Large intestine (tissue), 3 donors: ENCODE measurements at regions not wholly inside any gene's neighbourhood (a gene's known extent, or its start where the extent isn't known, plus 50 kb on each side); places are given as distances from the start of the nearest gene placed in this dataset.
A peak's percentile ranks its signal among the peaks of the same experiment; 100 is the strongest.

ENCODE experiments used
- DNase-seq, 2 donors: peaks; one replicate each; pipeline versions ENCODE4 v3.0.0 to v3.0.0-alpha.2; 2013
- H3K27ac ChIP-seq: one replicate; pipeline ENCODE4 v1.5.1; 2013; ENCODE audit warnings: low read length
- H3K27me3 ChIP-seq: 2 replicates; pipeline ENCODE4 v1.6.1; 2013; ENCODE audit warnings: low read length; ENCODE audit not compliant: control insufficient read depth, insufficient read depth
- H3K36me3 ChIP-seq: 2 replicates; pipeline ENCODE4 v1.6.1; 2013; ENCODE audit warnings: low read length; ENCODE audit not compliant: control insufficient read depth, insufficient read depth
- H3K4me1 ChIP-seq: one replicate; pipeline ENCODE4 v1.6.1; 2013; ENCODE audit warnings: low read length; ENCODE audit not compliant: control insufficient read depth, insufficient read depth
- H3K4me3 ChIP-seq: one replicate; pipeline ENCODE4 v1.5.1; 2013; ENCODE audit warnings: low read length
- H3K9me3 ChIP-seq: one replicate; pipeline ENCODE4 v1.6.1; 2013; ENCODE audit warnings: mild to moderate bottlenecking, low read depth, low read length, moderate library complexity; ENCODE audit not compliant: control insufficient read depth
- WGBS: methylation state at CpG from one replicate; pipeline ENCODE4 v1.1.5; 2013; ENCODE audit warnings: low lambda C conversion rate; ENCODE audit not compliant: insufficient coverage; 5-methylcytosine and 5-hydroxymethylcytosine counted together

GRCh38 chrX:42415636-42416035 is 362.3 kb downstream of the PPP1R2C start:
- Histone ChIP-seq H3K4me1 (peaks cover 4% of the 10 kb centered on the region), H3K9me3 (no peaks in the 10 kb centered on the region), H3K4me3 (no peak overlapping the region), H3K27ac (no peak overlapping the region), H3K36me3 (no peaks in the 10 kb centered on the region), H3K27me3 (no peaks in the 10 kb centered on the region)
- DNase-seq = no peak
- 100% methylated on average over 1 of the region's 2 CpGs for WGBS

GRCh38 chrX:42414057-42414456 is 363.9 kb downstream of the PPP1R2C start:
- Histone ChIP-seq H3K9me3 (no peaks in the 10 kb centered on the region), H3K27ac (no peak overlapping the region), H3K27me3 (no peaks in the 10 kb centered on the region), H3K4me1 (no peaks in the 10 kb centered on the region), H3K4me3 (no peak overlapping the region), H3K36me3 (no peaks in the 10 kb centered on the region)
- no CpG with 5 or more reads among the region's 5 CpGs for WGBS
- no peak for DNase-seq

- Histone ChIP-seq H3K9me3 (no peaks in the 10 kb centered on the region), H3K27ac (no peak overlapping the region), H3K27me3 (no peaks in the 10 kb centered on the region), H3K4me3 (no peak overlapping the region), H3K4me1 (no peaks in the 10 kb centered on the region), H3K36me3 (no peaks in the 10 kb centered on the region)
- no peak for DNase-seq
- WGBS = 80% methylated on average over 1 of the region's 2 CpGs
These were observed 378.3 kb downstream of the PPP1R2C start for GRCh38 chrX:42399632-42400024.

GRCh38 chrX:42398967-42399631 is 378.9 kb downstream of the PPP1R2C start:
- Histone ChIP-seq H3K27ac (no peak overlapping the region), H3K4me3 (no peak overlapping the region), H3K27me3 (no peaks in the 10 kb centered on the region), H3K9me3 (no peaks in the 10 kb centered on the region), H3K4me1 (no peaks in the 10 kb centered on the region), H3K36me3 (no peaks in the 10 kb centered on the region)
- WGBS = 40% methylated on average over 1 of the region's 8 CpGs
- DNase-seq = no peak

- Histone ChIP-seq H3K27ac (no peak overlapping the region), H3K9me3 (no peaks in the 10 kb centered on the region), H3K4me3 (no peak overlapping the region), H3K36me3 (no peaks in the 10 kb centered on the region), H3K27me3 (no peaks in the 10 kb centered on the region), H3K4me1 (no peaks in the 10 kb centered on the region)
- no CpG with 5 or more reads among the region's 4 CpGs for WGBS
- no peak for DNase-seq
These were observed 381.8 kb downstream of the PPP1R2C start for GRCh38 chrX:42396136-42396535.

- Histone ChIP-seq H3K4me3 (no peak overlapping the region), H3K4me1 (no peaks in the 10 kb centered on the region), H3K27me3 (no peaks in the 10 kb centered on the region), H3K36me3 (no peaks in the 10 kb centered on the region), H3K27ac (no peak overlapping the region), H3K9me3 (no peaks in the 10 kb centered on the region)
- WGBS = no CpG with 5 or more reads among the region's 1 CpG
- no peak for DNase-seq
These were observed 385.1 kb downstream of the PPP1R2C start for GRCh38 chrX:42392846-42393245.

GRCh38 chrX:42386681-42387080 is 391.3 kb downstream of the PPP1R2C start:
- no peak for DNase-seq
- Histone ChIP-seq H3K36me3 (no peaks in the 10 kb centered on the region), H3K27ac (no peak overlapping the region), H3K9me3 (no peaks in the 10 kb centered on the region), H3K4me1 (no peaks in the 10 kb centered on the region), H3K27me3 (no peaks in the 10 kb centered on the region), H3K4me3 (no peak overlapping the region)
- WGBS = no CpG with 5 or more reads among the region's 2 CpGs

GRCh38 chrX:42385730-42386129 is 392.2 kb downstream of the PPP1R2C start:
- no peaks in the 10 kb centered on the region for H3K27me3 ChIP-seq
- no peak overlapping the region for H3K4me3 ChIP-seq
- no peak overlapping the region for H3K27ac ChIP-seq
- H3K36me3 ChIP-seq = no peaks in the 10 kb centered on the region
- no peaks in the 10 kb centered on the region for H3K4me1 ChIP-seq
- WGBS = no CpG with 5 or more reads among the region's 2 CpGs
- DNase-seq = no peak
- no peaks in the 10 kb centered on the region for H3K9me3 ChIP-seq

- DNase-seq = no peak
- Histone ChIP-seq H3K9me3 (no peaks in the 10 kb centered on the region), H3K27ac (no peak overlapping the region), H3K4me3 (no peak overlapping the region), H3K36me3 (no peaks in the 10 kb centered on the region), H3K27me3 (no peaks in the 10 kb centered on the region), H3K4me1 (no peaks in the 10 kb centered on the region)
- no CpG with 5 or more reads among the region's 1 CpG for WGBS
These were observed 393.0 kb downstream of the PPP1R2C start for GRCh38 chrX:42384956-42385355.

GRCh38 chrX:42378857-42379256 is 399.1 kb downstream of the PPP1R2C start:
- Histone ChIP-seq H3K27me3 (no peaks in the 10 kb centered on the region), H3K27ac (no peak overlapping the region), H3K4me1 (peaks cover 15% of the 10 kb centered on the region), H3K36me3 (no peaks in the 10 kb centered on the region), H3K4me3 (no peak overlapping the region), H3K9me3 (no peaks in the 10 kb centered on the region)
- DNase-seq = peak in 1 of 2 donors; percentile 15
- no CpG with 5 or more reads among the region's 1 CpG for WGBS

GRCh38 chrX:42375086-42375485 is 402.9 kb downstream of the PPP1R2C start:
- Histone ChIP-seq H3K36me3 (no peaks in the 10 kb centered on the region), H3K9me3 (no peaks in the 10 kb centered on the region), H3K4me3 (no peak overlapping the region), H3K4me1 (peaks cover 15% of the 10 kb centered on the region), H3K27ac (peak overlapping the region; percentile 75), H3K27me3 (no peaks in the 10 kb centered on the region)
- no CpG with 5 or more reads among the region's 7 CpGs for WGBS
- peak; percentile 23 to 51 for DNase-seq
